Keratinocyte (primary cell): ENCODE measurements at regions not wholly inside any gene's neighbourhood (a gene's known extent, or its start where the extent isn't known, plus 50 kb on each side); places are given as distances from the start of the nearest gene placed in this dataset.

Source experiments
- DNase-seq: peaks from one replicate; pipeline ENCODE4 v3.0.0-alpha.2; 2011; ENCODE audit warnings: low read depth, missing footprints, low spot score
- FAIRE-seq: peaks from 2 replicates; lab custom pipeline; 2011; peaks lifted over from hg19 to GRCh38; lab: Jason Lieb, UNC
- H2AFZ ChIP-seq: 2 replicates; pipeline ENCODE4 v1.6.0; 2012; ENCODE audit warnings: low read length, control low read depth, inconsistent platforms; ENCODE audit not compliant: control insufficient read depth
- H3K27ac ChIP-seq: 2 replicates; pipeline ENCODE4 v1.5.1; 2011; ENCODE audit warnings: low read length; ENCODE audit not compliant: control insufficient read depth, insufficient read depth
- H3K27me3 ChIP-seq: 3 replicates; pipeline ENCODE4 v1.6.0; 2011; ENCODE audit warnings: low read length; ENCODE audit not compliant: control insufficient read depth, insufficient read depth; ENCODE audit errors: extremely low read depth
- H3K36me3 ChIP-seq, 2 experiments: 2 replicates in 1 of 2; 3 replicates in 1 of 2; pipeline ENCODE4 v1.5.1; 2011; ENCODE audit warnings: low read length in 2 of 2, mild to moderate bottlenecking in 1 of 2; ENCODE audit not compliant: control insufficient read depth in 2 of 2, insufficient read depth in 2 of 2; ENCODE audit errors: extremely low read depth in 1 of 2
- H3K4me1 ChIP-seq: 3 replicates; pipeline ENCODE4 v1.5.1; 2011; ENCODE audit warnings: low read length; ENCODE audit not compliant: control insufficient read depth, insufficient read depth; ENCODE audit errors: extremely low read depth
- H3K4me2 ChIP-seq: 3 replicates; pipeline ENCODE4 v1.6.0; 2011; ENCODE audit warnings: low read depth, low read length; ENCODE audit not compliant: control insufficient read depth, insufficient read depth; ENCODE audit errors: extremely low read depth
- H3K4me3 ChIP-seq, 3 experiments: fragments of 200-600 bp in 1 of 3; sonication (generic) in 1 of 3; 2 replicates in 2 of 3; 3 replicates in 1 of 3; pipeline ENCODE4 v1.5.1; 2011 to 2016; ENCODE audit warnings: low read length in 3 of 3, mild to moderate bottlenecking in 3 of 3, control low read depth in 2 of 3, inconsistent platforms in 1 of 3, low read depth in 1 of 3, mixed read lengths in 1 of 3, mixed run types in 1 of 3, moderate library complexity in 1 of 3; ENCODE audit not compliant: control insufficient read depth in 2 of 3, insufficient read depth in 2 of 3; ENCODE audit errors: extremely low read depth in 1 of 3
- H3K79me2 ChIP-seq: 2 replicates; pipeline ENCODE4 v1.6.0; 2012; ENCODE audit warnings: low read length; ENCODE audit not compliant: control insufficient read depth, insufficient read depth
- H3K9ac ChIP-seq: 3 replicates; pipeline ENCODE4 v1.6.0; 2011; ENCODE audit warnings: low read length; ENCODE audit not compliant: control insufficient read depth, insufficient read depth; ENCODE audit errors: extremely low read depth
- H3K9me1 ChIP-seq: 3 replicates; pipeline ENCODE4 v1.6.0; 2011; ENCODE audit warnings: low read length; ENCODE audit not compliant: control insufficient read depth, insufficient read depth; ENCODE audit errors: extremely low read depth
- H3K9me3 ChIP-seq: 2 replicates; pipeline ENCODE4 v1.5.1; 2012; ENCODE audit warnings: low read depth, low read length; ENCODE audit not compliant: control insufficient read depth
- H4K20me1 ChIP-seq: 3 replicates; pipeline ENCODE4 v1.6.0; 2011; ENCODE audit warnings: low read length; ENCODE audit not compliant: control insufficient read depth, insufficient read depth; ENCODE audit errors: extremely low read depth
- EZH2 ChIP-seq: IDR thresholded peaks from one replicate; pipeline ENCODE4 v1.6.1; 2012; ENCODE audit warnings: inconsistent platforms, mild to moderate bottlenecking, low read length, moderate library complexity
- dilution Hi-C: fragments of 300-500 bp; cut with MboI; formaldehyde crosslinking; loops from one replicate; pipeline ENCODE4 v1.7.0; 2020; ENCODE audit warnings: low sequenced_read_pairs; ENCODE audit not compliant: extremely low pct_ligation_motif_present
- TF ChIP-seq, protein P1 (sequence below), 3 experiments: IDR thresholded peaks in 1 of 3; conservative IDR thresholded peaks in 1 of 3; optimal IDR thresholded peaks in 1 of 3; 2 replicates in 2 of 3; 3 replicates in 1 of 3; pipeline versions ENCODE3 to v1.5.1; 2011; ENCODE audit warnings: low read length in 3 of 3, mild to moderate bottlenecking in 3 of 3, moderate library complexity in 2 of 3, control low read depth in 1 of 3, inconsistent platforms in 1 of 3; ENCODE audit not compliant: insufficient read depth in 2 of 3; ENCODE audit errors: extremely low read depth in 1 of 3

DNA sequence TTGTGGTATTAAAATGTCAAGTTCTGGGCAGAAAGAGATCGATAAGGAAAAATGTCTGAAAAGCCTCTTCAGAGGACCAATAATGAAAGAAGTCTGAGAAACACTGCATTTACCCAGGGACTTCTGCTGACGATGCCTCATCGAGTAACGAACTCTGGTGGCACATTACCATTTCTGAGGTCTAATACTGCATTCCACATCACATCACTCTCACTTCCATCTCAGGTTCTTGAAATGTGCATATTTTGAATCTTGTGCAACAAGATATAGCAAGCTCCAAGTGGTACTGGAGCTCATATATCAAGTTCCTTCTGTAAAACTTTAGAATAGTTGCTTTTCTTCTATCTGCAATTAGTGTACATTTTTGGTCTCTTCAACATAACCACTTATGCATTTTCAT is 619.1 kb upstream of the DDX18 start:
- Histone ChIP-seq H3K9ac (no peak overlapping the region), H3K9me1 (no peaks in the 10 kb centered on the region), H3K4me2 (no peak overlapping the region), H3K9me3 (no peaks in the 10 kb centered on the region), H3K4me1 (no peaks in the 10 kb centered on the region), H2AFZ (no peak overlapping the region), H3K4me3 (no peak overlapping the region), H3K36me3 (no peaks in the 10 kb centered on the region), H3K27me3 (no peaks in the 10 kb centered on the region), H3K27ac (no peak overlapping the region), H4K20me1 (no peaks in the 10 kb centered on the region), H3K79me2 (no peaks in the 10 kb centered on the region)
- FAIRE-seq (no peak), DNase-seq (no peak)
- TF ChIP-seq, protein P1, sequence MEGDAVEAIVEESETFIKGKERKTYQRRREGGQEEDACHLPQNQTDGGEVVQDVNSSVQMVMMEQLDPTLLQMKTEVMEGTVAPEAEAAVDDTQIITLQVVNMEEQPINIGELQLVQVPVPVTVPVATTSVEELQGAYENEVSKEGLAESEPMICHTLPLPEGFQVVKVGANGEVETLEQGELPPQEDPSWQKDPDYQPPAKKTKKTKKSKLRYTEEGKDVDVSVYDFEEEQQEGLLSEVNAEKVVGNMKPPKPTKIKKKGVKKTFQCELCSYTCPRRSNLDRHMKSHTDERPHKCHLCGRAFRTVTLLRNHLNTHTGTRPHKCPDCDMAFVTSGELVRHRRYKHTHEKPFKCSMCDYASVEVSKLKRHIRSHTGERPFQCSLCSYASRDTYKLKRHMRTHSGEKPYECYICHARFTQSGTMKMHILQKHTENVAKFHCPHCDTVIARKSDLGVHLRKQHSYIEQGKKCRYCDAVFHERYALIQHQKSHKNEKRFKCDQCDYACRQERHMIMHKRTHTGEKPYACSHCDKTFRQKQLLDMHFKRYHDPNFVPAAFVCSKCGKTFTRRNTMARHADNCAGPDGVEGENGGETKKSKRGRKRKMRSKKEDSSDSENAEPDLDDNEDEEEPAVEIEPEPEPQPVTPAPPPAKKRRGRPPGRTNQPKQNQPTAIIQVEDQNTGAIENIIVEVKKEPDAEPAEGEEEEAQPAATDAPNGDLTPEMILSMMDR (optimal IDR thresholded peaks at IDR 0.05 in 1 of 3, IDR thresholded peaks at IDR 0.05 in 1 of 3, conservative IDR thresholded peaks at IDR 0.05 in 1 of 3; ENCODE audit: extremely low read depth in 1 of 3, insufficient read depth in 2 of 3, low read length in 3 of 3) = no peak
- no peak for TF ChIP-seq EZH2
- dilution Hi-C loops = no loop called here

DNA sequence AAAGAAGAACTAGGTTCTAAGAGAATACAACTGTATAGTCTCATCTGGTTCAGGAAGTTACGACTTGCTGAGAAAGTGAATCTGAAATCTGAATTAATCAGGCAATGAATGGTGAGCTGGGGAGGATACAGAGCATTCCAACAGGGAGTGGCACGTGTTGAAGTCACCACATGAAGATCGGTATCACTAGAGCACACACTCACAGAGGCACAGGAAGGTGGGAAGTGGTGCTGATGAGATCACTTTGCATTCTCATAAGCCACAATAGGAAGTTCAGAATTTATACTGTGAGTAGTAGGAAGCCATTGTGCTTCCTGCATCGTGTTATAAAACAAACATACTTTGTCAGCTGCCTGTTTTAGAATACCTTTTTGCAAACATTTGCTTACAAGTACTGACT is 615.0 kb upstream of the DDX18 start:
- Histone ChIP-seq H3K4me3 (no peak overlapping the region), H4K20me1 (no peaks in the 10 kb centered on the region), H3K9me1 (no peaks in the 10 kb centered on the region), H3K27me3 (no peaks in the 10 kb centered on the region), H3K4me1 (no peaks in the 10 kb centered on the region), H2AFZ (no peak overlapping the region), H3K9ac (no peak overlapping the region), H3K36me3 (no peaks in the 10 kb centered on the region), H3K9me3 (no peaks in the 10 kb centered on the region), H3K4me2 (no peak overlapping the region), H3K27ac (no peak overlapping the region), H3K79me2 (no peaks in the 10 kb centered on the region)
- DNase-seq = no peak
- dilution Hi-C loops = no loop called here
- no peak for TF ChIP-seq EZH2
- TF ChIP-seq, protein P1 (optimal IDR thresholded peaks at IDR 0.05 in 1 of 3, IDR thresholded peaks at IDR 0.05 in 1 of 3, conservative IDR thresholded peaks at IDR 0.05 in 1 of 3; ENCODE audit: extremely low read depth in 1 of 3, insufficient read depth in 2 of 3, low read length in 3 of 3) = no peak
- no peak for FAIRE-seq
